ENCODE measurements at regions not wholly inside any gene's neighbourhood (a gene's known extent, or its start where the extent isn't known, plus 50 kb on each side); places are given as distances from the start of the nearest gene placed in this dataset.

DNA sequence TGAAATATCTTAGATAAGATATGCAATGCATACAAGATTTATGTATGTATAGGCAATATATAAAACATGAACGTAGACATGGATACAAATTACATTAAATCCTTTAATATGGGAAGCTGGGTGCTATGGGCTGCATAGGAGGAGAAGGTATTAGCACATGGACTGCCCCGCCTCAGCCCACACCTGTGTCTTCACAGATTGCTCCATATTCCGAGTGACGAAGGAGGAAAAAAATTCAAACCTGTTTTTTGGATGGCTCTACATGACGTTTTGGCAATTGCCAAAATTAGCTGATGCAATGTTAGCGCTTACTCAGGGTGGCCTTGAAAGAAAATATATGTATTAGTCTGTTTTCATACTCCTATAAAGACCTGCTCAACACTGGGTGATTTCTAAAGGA is 223.4 kb upstream of the SLCO3A1 start:
- TF ChIP-seq, protein P1, sequence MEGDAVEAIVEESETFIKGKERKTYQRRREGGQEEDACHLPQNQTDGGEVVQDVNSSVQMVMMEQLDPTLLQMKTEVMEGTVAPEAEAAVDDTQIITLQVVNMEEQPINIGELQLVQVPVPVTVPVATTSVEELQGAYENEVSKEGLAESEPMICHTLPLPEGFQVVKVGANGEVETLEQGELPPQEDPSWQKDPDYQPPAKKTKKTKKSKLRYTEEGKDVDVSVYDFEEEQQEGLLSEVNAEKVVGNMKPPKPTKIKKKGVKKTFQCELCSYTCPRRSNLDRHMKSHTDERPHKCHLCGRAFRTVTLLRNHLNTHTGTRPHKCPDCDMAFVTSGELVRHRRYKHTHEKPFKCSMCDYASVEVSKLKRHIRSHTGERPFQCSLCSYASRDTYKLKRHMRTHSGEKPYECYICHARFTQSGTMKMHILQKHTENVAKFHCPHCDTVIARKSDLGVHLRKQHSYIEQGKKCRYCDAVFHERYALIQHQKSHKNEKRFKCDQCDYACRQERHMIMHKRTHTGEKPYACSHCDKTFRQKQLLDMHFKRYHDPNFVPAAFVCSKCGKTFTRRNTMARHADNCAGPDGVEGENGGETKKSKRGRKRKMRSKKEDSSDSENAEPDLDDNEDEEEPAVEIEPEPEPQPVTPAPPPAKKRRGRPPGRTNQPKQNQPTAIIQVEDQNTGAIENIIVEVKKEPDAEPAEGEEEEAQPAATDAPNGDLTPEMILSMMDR (IDR thresholded peaks at IDR 0.05; ENCODE audit: insufficient read depth, low read depth, low read length), result no peak
- Histone ChIP-seq H3K4me3 (ENCODE audit: low read depth, low read length) (no peak overlapping the region), H3K36me3 (ENCODE audit: control insufficient read depth, insufficient read depth, low read length) (no peaks in the 10 kb centered on the region), H3K27me3 (ENCODE audit: control insufficient read depth, insufficient read depth, low read length) (no peaks in the 10 kb centered on the region)
- no peak for DNase-seq (ENCODE audit: low read depth)
- ChIA-PET POLR2A (no interaction called here), CTCF (no interaction called here)

DNA sequence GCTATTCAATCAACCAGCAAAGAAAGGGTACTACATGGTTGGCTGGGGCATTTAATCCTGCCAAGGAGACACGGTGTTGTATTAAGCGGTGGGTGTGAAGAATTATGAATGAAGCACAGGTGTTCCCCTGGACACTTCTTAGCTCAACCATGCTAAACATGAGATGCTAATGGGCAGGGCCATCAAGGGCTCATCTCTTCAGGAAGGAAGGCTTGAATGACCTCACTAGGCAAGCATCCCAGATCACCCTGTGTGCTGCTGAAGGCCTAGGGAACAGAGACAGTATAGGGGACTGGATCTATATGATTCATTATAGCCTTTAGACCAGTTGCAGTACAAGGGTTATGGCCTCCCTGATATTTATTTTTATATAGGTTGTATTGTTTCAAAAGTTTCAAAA is 221.3 kb upstream of the SLCO3A1 start:
- POLR2A ChIA-PET, result no interaction called here
- Histone ChIP-seq H3K4me3 (ENCODE audit: low read depth, low read length) (no peak overlapping the region), H3K27me3 (ENCODE audit: control insufficient read depth, insufficient read depth, low read length) (no peaks in the 10 kb centered on the region), H3K36me3 (ENCODE audit: control insufficient read depth, insufficient read depth, low read length) (no peaks in the 10 kb centered on the region)
- DNase-seq (ENCODE audit: low read depth), result no peak
- CTCF ChIA-PET, result no interaction called here
- TF ChIP-seq, protein P1 (IDR thresholded peaks at IDR 0.05; ENCODE audit: insufficient read depth, low read depth, low read length), result no peak

DNA sequence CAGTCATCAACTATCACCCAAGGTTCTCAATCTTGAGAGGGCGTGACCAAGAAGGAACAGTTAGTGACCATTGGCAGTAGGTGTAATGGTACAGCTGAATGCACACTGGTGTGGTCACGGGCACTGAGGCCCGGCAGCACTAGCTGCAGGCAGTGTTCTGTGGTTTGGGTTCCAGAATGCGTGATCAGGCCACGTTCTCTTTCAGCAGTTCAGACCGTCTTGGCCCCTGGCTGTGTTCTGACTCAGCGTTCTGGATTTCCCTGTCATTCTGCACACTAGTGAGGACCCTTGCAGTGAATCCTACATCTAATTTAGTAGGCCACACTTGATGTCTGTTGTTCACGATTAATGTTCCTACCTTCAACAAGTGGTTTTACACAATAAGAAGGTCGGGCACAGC is 220.5 kb upstream of the SLCO3A1 start:
- no peaks in the 10 kb centered on the region for H3K27me3 ChIP-seq (ENCODE audit: control insufficient read depth, insufficient read depth, low read length)
- H3K4me3 ChIP-seq (ENCODE audit: low read depth, low read length), result no peak overlapping the region
- ChIA-PET CTCF (no interaction called here), POLR2A (no interaction called here)
- DNase-seq (ENCODE audit: low read depth), result no peak
- TF ChIP-seq, protein P1 (IDR thresholded peaks at IDR 0.05; ENCODE audit: insufficient read depth, low read depth, low read length), result no peak
- no peaks in the 10 kb centered on the region for H3K36me3 ChIP-seq (ENCODE audit: control insufficient read depth, insufficient read depth, low read length)

DNA sequence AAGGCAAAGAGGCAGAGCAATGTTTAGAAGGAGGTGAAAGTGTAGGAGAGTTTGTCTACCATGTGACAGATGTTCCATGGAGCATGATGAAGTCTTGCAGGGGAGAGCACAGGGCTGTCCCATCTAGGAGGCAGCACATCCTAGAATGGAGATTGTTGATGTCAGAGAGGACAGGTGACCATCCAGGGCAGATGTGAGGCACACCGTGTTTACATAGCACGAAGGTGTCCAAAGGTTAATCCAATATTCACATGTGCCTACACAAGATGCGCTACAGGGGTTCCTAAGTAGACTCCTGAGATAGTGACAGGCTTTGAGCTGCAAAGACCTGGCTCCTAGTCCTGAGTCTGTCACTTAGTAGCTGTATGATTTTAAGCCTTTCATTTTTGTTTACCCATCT is 219.3 kb upstream of the SLCO3A1 start:
- TF ChIP-seq, protein P1 (IDR thresholded peaks at IDR 0.05; ENCODE audit: insufficient read depth, low read depth, low read length), result no peak
- ChIA-PET POLR2A (no interaction called here), CTCF (no interaction called here)
- H3K4me3 ChIP-seq (ENCODE audit: low read depth, low read length), result no peak overlapping the region
- no peak for DNase-seq (ENCODE audit: low read depth)
- no peaks in the 10 kb centered on the region for H3K36me3 ChIP-seq (ENCODE audit: control insufficient read depth, insufficient read depth, low read length)
- H3K27me3 ChIP-seq (ENCODE audit: control insufficient read depth, insufficient read depth, low read length), result no peaks in the 10 kb centered on the region

GRCh38 chr15:91635080-91635479 is 218.4 kb upstream of the SLCO3A1 start:
- ChIA-PET CTCF (no interaction called here), POLR2A (no interaction called here)
- Histone ChIP-seq H3K36me3 (ENCODE audit: control insufficient read depth, insufficient read depth, low read length) (no peaks in the 10 kb centered on the region), H3K27me3 (ENCODE audit: control insufficient read depth, insufficient read depth, low read length) (no peaks in the 10 kb centered on the region), H3K4me3 (ENCODE audit: low read depth, low read length) (no peak overlapping the region)
- TF ChIP-seq, protein P1 (IDR thresholded peaks at IDR 0.05; ENCODE audit: insufficient read depth, low read depth, low read length), result no peak
- DNase-seq (ENCODE audit: low read depth), result no peak
